Endothelial cell of umbilical vein (primary cell): ENCODE measurements at regions not wholly inside any gene's neighbourhood (a gene's known extent, or its start where the extent isn't known, plus 50 kb on each side); places are given as distances from the start of the nearest gene placed in this dataset.

Experiments
- BruUV-seq: library from RNA; stranded (reverse); fragments of 400-500 nt; replicated peaks from 2 replicates; lab custom pipeline; 2021; lab: Mats Ljungman, UMichigan
- CTCF ChIA-PET: fragments of 300-600, 350-600 bp; sonication (Branson Sonifier 250); formaldehyde crosslinking; loops from one replicate; lab custom pipeline; 2021; ENCODE audit warnings: antibody characterized with exemption, inconsistent platforms; lab: Charles Lee
- POLR2A ChIA-PET: fragments of 300-600, 350-600 bp; sonication (Branson Sonifier 250); formaldehyde crosslinking; loops from one replicate; lab custom pipeline; 2021; ENCODE audit warnings: antibody characterized with exemption, inconsistent platforms; lab: Charles Lee
- DNase-seq: peaks from one replicate; pipeline ENCODE4 v3.0.0-alpha.2; 2011; ENCODE audit warnings: low read depth, low spot score
- FAIRE-seq: peaks from 2 replicates; lab custom pipeline; 2011; peaks lifted over from hg19 to GRCh38; lab: Jason Lieb, UNC
- H2AFZ ChIP-seq: 2 replicates; pipeline ENCODE4 v1.6.0; 2012; ENCODE audit warnings: low read depth, low read length, control low read depth, inconsistent platforms
- H3K27ac ChIP-seq: 2 replicates; pipeline ENCODE4 v1.5.1; 2011; ENCODE audit warnings: low read depth, mild to moderate bottlenecking, control low read depth, low read length, moderate library complexity; ENCODE audit not compliant: insufficient read depth
- H3K27me3 ChIP-seq, 2 experiments: 2 replicates each; pipeline versions ENCODE4 v1.6.0 to v1.6.1; 2011; ENCODE audit warnings: low read length in 2 of 2, mixed read lengths in 1 of 2; ENCODE audit not compliant: control insufficient read depth in 2 of 2, insufficient read depth in 2 of 2
- H3K36me3 ChIP-seq, 2 experiments: 2 replicates in 1 of 2; 3 replicates in 1 of 2; pipeline ENCODE4 v1.5.1; 2011; ENCODE audit warnings: low read length in 2 of 2, mild to moderate bottlenecking in 1 of 2, moderate library complexity in 1 of 2; ENCODE audit not compliant: control insufficient read depth in 2 of 2, insufficient read depth in 2 of 2; ENCODE audit errors: extremely low read depth in 1 of 2
- H3K4me1 ChIP-seq: 3 replicates; pipeline ENCODE4 v1.5.1; 2011; ENCODE audit warnings: mild to moderate bottlenecking, low read length; ENCODE audit not compliant: control insufficient read depth, insufficient read depth; ENCODE audit errors: extremely low read depth
- H3K4me2 ChIP-seq: 2 replicates; pipeline ENCODE4 v1.6.1; 2011; ENCODE audit warnings: low read length, control low read depth, mixed read lengths; ENCODE audit not compliant: insufficient read depth
- H3K4me3 ChIP-seq, 3 experiments: fragments of 200-600 bp in 1 of 3; sonication (generic), shearing (Covaris generic) in 1 of 3; replicated peaks in 1 of 3; 2 replicates each; pipeline ENCODE4 v1.5.1; 2011 to 2016; ENCODE audit warnings: control low read depth in 3 of 3, low read length in 3 of 3, mild to moderate bottlenecking in 2 of 3, inconsistent platforms in 1 of 3, low read depth in 1 of 3, moderate library complexity in 1 of 3; ENCODE audit not compliant: insufficient read depth in 1 of 3
- H3K79me2 ChIP-seq: 2 replicates; pipeline ENCODE4 v1.6.0; 2012; ENCODE audit warnings: low read length, inconsistent platforms; ENCODE audit not compliant: control insufficient read depth, insufficient read depth
- H3K9ac ChIP-seq: replicated peaks from 2 replicates; pipeline ENCODE3; 2011; ENCODE audit warnings: low read length, control low read depth; ENCODE audit not compliant: insufficient read depth; ENCODE audit errors: extremely low read depth
- H3K9me1 ChIP-seq: replicated peaks from 3 replicates; pipeline ENCODE4 v1.6.0; 2011; ENCODE audit warnings: mild to moderate bottlenecking, low read length; ENCODE audit not compliant: control insufficient read depth, insufficient read depth; ENCODE audit errors: extremely low read depth
- H3K9me3 ChIP-seq: replicated peaks from 2 replicates; pipeline ENCODE4 v1.5.1; 2012; ENCODE audit warnings: low read length, inconsistent platforms; ENCODE audit not compliant: control insufficient read depth, insufficient read depth
- H4K20me1 ChIP-seq: replicated peaks from 2 replicates; pipeline ENCODE3; 2011; ENCODE audit warnings: mild to moderate bottlenecking, low read length; ENCODE audit not compliant: control insufficient read depth, insufficient read depth; ENCODE audit errors: extremely low read depth
- EZH2 ChIP-seq: IDR thresholded peaks from 2 replicates; pipeline ENCODE4 v1.6.1; 2012; ENCODE audit warnings: borderline replicate concordance, low read depth, mild to moderate bottlenecking, moderate library complexity, low read length, inconsistent platforms; ENCODE audit not compliant: severe bottlenecking
- FOS ChIP-seq: IDR thresholded peaks from 2 replicates; pipeline ENCODE4 v1.6.1; 2011; ENCODE audit warnings: mild to moderate bottlenecking, low read length, moderate library complexity, borderline replicate concordance; ENCODE audit not compliant: insufficient read depth
- GATA2 ChIP-seq: IDR thresholded peaks from 2 replicates; pipeline ENCODE4 v1.7.0; 2011; ENCODE audit warnings: low read depth, mild to moderate bottlenecking, moderate library complexity, mixed read lengths, low read length; ENCODE audit not compliant: insufficient read length, insufficient read depth
- JUN ChIP-seq: IDR thresholded peaks from 2 replicates; pipeline ENCODE4 v1.6.1; 2011; ENCODE audit warnings: borderline replicate concordance, low read depth; ENCODE audit not compliant: insufficient read length, insufficient read depth
- MYC ChIP-seq: IDR thresholded peaks from one replicate; pipeline ENCODE4 v1.6.1; 2011; ENCODE audit warnings: mild to moderate bottlenecking, low read depth, low read length
- POLR2A ChIP-seq: IDR thresholded peaks from 2 replicates; pipeline ENCODE4 v1.6.1; 2012; ENCODE audit warnings: low read depth, mild to moderate bottlenecking, control low read depth, low read length
- POLR2AphosphoS5 ChIP-seq: IDR thresholded peaks from 2 replicates; pipeline ENCODE4 v1.6.1; 2012; ENCODE audit warnings: low read depth, mild to moderate bottlenecking, control low read depth, low read length, moderate library complexity; ENCODE audit not compliant: insufficient read depth
- dilution Hi-C: fragments of 300-500 bp; cut with MboI; formaldehyde crosslinking; loops from one replicate; pipeline ENCODE4 v1.15.0; 2019; ENCODE audit warnings: low sequenced_read_pairs; ENCODE audit not compliant: extremely low pct_ligation_motif_present
- intact Hi-C: fragments of 100-400 bp; cut with micrococcal nuclease; formaldehyde crosslinking; loops from one replicate; pipeline ENCODE4 v1.10.0; 2022
- TF ChIP-seq, protein P1 (sequence below), 2 donors: IDR thresholded peaks; 1 replicate in 1 of 2; 2 replicates in 1 of 2; pipeline ENCODE4 v1.5.1; 2011; ENCODE audit warnings: low read length in 2 of 2, mild to moderate bottlenecking in 2 of 2, moderate library complexity in 2 of 2, control low read depth in 1 of 2, inconsistent platforms in 1 of 2, low read depth in 1 of 2; ENCODE audit not compliant: insufficient read depth in 1 of 2; ENCODE audit errors: extremely low read depth in 1 of 2
- TF ChIP-seq, protein P2 (sequence below): IDR thresholded peaks from 2 replicates; pipeline ENCODE4 v1.6.1; 2011; ENCODE audit not compliant: insufficient read depth, insufficient read length

DNA sequence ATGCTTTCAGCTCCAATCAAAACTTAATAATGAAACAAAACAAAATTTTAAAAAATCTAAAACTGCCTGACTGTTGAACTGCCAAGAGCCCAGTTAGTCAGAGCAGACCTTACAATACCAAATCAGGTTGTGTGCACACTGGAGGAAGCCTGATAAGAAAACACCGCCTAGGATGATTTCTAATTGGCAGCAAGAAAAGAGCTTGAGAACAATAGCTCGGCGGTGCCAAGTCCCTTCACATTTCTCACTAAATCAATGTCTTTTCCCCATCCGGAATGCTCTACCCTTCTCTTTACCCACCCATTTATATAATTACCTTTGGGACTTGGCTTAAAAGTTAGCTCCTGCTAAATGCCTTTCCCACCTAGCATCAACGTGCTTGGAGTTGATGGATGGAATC lies 256.7 kb downstream of the C12orf75 start:
- H3K27me3 ChIP-seq, result no peaks in the 10 kb centered on the region
- intact Hi-C loops (loop anchor here (1.0 to 5.0 kb wide), 3 partner anchors 100 to 552 kb away; partner anchors contain the start of gene NUAK1), dilution Hi-C loops (no loop called here)
- CTCF ChIA-PET, result interaction anchor here (0.7 to 3.0 kb wide), 14 partner anchors 11 to 637 kb away, joined by 3 to 24 read pairs (median 4); no protein-coding TSS in a partner anchor
- H3K4me2 ChIP-seq, result peak overlapping the region; percentile 17
- no peak overlapping the region for H2AFZ ChIP-seq
- no peaks in the 10 kb centered on the region for H3K9me1 ChIP-seq
- H3K9me3 ChIP-seq, result no peaks in the 10 kb centered on the region
- H3K36me3 ChIP-seq, result no peaks in the 10 kb centered on the region
- FAIRE-seq, result peak; percentile 74
- H4K20me1 ChIP-seq, result no peaks in the 10 kb centered on the region
- H3K27ac ChIP-seq, result peak overlapping the region; percentile 51
- DNase-seq, result peak; percentile 94
- POLR2A ChIA-PET, result interaction anchor here (0.9 to 1.2 kb wide), 2 partner anchors 33 to 479 kb away, joined by 3 read pairs; no protein-coding TSS in a partner anchor
- TF ChIP-seq EZH2, result no peak
- TF ChIP-seq GATA2, result peak; percentile 38
- TF ChIP-seq, protein P1, sequence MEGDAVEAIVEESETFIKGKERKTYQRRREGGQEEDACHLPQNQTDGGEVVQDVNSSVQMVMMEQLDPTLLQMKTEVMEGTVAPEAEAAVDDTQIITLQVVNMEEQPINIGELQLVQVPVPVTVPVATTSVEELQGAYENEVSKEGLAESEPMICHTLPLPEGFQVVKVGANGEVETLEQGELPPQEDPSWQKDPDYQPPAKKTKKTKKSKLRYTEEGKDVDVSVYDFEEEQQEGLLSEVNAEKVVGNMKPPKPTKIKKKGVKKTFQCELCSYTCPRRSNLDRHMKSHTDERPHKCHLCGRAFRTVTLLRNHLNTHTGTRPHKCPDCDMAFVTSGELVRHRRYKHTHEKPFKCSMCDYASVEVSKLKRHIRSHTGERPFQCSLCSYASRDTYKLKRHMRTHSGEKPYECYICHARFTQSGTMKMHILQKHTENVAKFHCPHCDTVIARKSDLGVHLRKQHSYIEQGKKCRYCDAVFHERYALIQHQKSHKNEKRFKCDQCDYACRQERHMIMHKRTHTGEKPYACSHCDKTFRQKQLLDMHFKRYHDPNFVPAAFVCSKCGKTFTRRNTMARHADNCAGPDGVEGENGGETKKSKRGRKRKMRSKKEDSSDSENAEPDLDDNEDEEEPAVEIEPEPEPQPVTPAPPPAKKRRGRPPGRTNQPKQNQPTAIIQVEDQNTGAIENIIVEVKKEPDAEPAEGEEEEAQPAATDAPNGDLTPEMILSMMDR (IDR thresholded peaks at IDR 0.05; ENCODE audit: extremely low read depth in 1 of 2, insufficient read depth in 1 of 2, low read depth in 1 of 2, low read length in 2 of 2), result no peak
- TF ChIP-seq FOS, result no peak
- TF ChIP-seq POLR2AphosphoS5, result peak; percentile 49
- TF ChIP-seq JUN, result peak; percentile 26
- TF ChIP-seq MYC, result no peak
- TF ChIP-seq, protein P2, sequence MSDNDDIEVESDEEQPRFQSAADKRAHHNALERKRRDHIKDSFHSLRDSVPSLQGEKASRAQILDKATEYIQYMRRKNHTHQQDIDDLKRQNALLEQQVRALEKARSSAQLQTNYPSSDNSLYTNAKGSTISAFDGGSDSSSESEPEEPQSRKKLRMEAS, result no peak
- peak; percentile 59 for TF ChIP-seq POLR2A
- peaks cover 29% of the 10 kb centered on the region for H3K4me1 ChIP-seq
- H3K9ac ChIP-seq, result peak overlapping the region; percentile 39
- H3K4me3 ChIP-seq, result no peak overlapping the region
- H3K79me2 ChIP-seq, result no peaks in the 10 kb centered on the region
- no TSS peak for BruUV-seq
